CD14-positive monocyte (primary cell): ENCODE measurements at regions not wholly inside any gene's neighbourhood (a gene's known extent, or its start where the extent isn't known, plus 50 kb on each side); places are given as distances from the start of the nearest gene placed in this dataset.

Experiments
- DNase-seq, 3 donors: peaks; one replicate each; pipeline ENCODE4 v3.0.0-alpha.2; 2011 to 2022
- H2AFZ ChIP-seq: 2 replicates; pipeline ENCODE4 v1.6.0; 2012; ENCODE audit warnings: mild to moderate bottlenecking, low read depth, low read length, inconsistent platforms; ENCODE audit not compliant: insufficient read depth, poor library complexity, severe bottlenecking
- H3K27ac ChIP-seq, 2 donors: 1 replicate in 1 of 2; 2 replicates in 1 of 2; pipeline ENCODE4 v1.5.1; 2012 to 2013; ENCODE audit warnings: low read length in 2 of 2, control low read depth in 1 of 2, inconsistent platforms in 1 of 2, low read depth in 1 of 2, mild to moderate bottlenecking in 1 of 2
- H3K27me3 ChIP-seq, 2 donors: one replicate each; pipeline versions ENCODE4 v1.6.0 to v1.6.1; 2011 to 2013; ENCODE audit warnings: low read length in 2 of 2; ENCODE audit not compliant: control insufficient read depth in 2 of 2, insufficient read depth in 2 of 2
- H3K36me3 ChIP-seq, 2 donors: replicated peaks in 1 of 2; 1 replicate in 1 of 2; 2 replicates in 1 of 2; pipeline versions ENCODE4 v1.5.1 to v1.6.1; 2012 to 2013; ENCODE audit warnings: low read length in 2 of 2, control low read depth in 1 of 2, inconsistent platforms in 1 of 2, mild to moderate bottlenecking in 1 of 2; ENCODE audit not compliant: insufficient read depth in 2 of 2, control insufficient read depth in 1 of 2
- H3K4me1 ChIP-seq, 2 donors: 1 replicate in 1 of 2; 2 replicates in 1 of 2; pipeline versions ENCODE4 v1.5.1 to v1.6.1; 2012 to 2013; ENCODE audit warnings: low read length in 2 of 2, control low read depth in 1 of 2, inconsistent platforms in 1 of 2, mild to moderate bottlenecking in 1 of 2, moderate library complexity in 1 of 2; ENCODE audit not compliant: insufficient read depth in 2 of 2, control insufficient read depth in 1 of 2
- H3K4me2 ChIP-seq: replicated peaks from 2 replicates; pipeline ENCODE3; 2012; ENCODE audit warnings: low read length, moderate library complexity, mild to moderate bottlenecking; ENCODE audit not compliant: poor library complexity, severe bottlenecking; ENCODE audit errors: extremely low read depth
- H3K4me3 ChIP-seq, 3 experiments: fragments of 200-600 bp in 1 of 3; sonication (generic) in 1 of 3; replicated peaks in 1 of 3; 1 replicate in 2 of 3; 2 replicates in 1 of 3; pipeline ENCODE4 v1.5.1; 2011 to 2013; ENCODE audit warnings: low read length in 3 of 3, mild to moderate bottlenecking in 3 of 3, control low read depth in 2 of 3, low read depth in 2 of 3, inconsistent platforms in 1 of 3, moderate library complexity in 1 of 3
- H3K79me2 ChIP-seq: 2 replicates; pipeline ENCODE4 v1.6.0; 2012; ENCODE audit warnings: mild to moderate bottlenecking, control low read depth, inconsistent platforms, low read length, moderate library complexity; ENCODE audit not compliant: insufficient read depth
- H3K9ac ChIP-seq: 2 replicates; pipeline ENCODE4 v1.6.0; 2017; ENCODE audit warnings: low read length, mild to moderate bottlenecking; ENCODE audit not compliant: insufficient read depth, poor library complexity, severe bottlenecking
- H3K9me3 ChIP-seq, 2 donors: replicated peaks in 1 of 2; 1 replicate in 1 of 2; 2 replicates in 1 of 2; pipeline versions ENCODE4 v1.5.1 to v1.6.1; 2012 to 2013; ENCODE audit warnings: low read length in 2 of 2, control low read depth in 1 of 2; ENCODE audit not compliant: control insufficient read depth in 1 of 2, insufficient read depth in 1 of 2
- H4K20me1 ChIP-seq: 2 replicates; pipeline ENCODE4 v1.6.0; 2012; ENCODE audit warnings: mild to moderate bottlenecking, low read length, control low read depth, moderate library complexity; ENCODE audit not compliant: insufficient read depth
- H3K27ac Mint-ChIP-seq, 7 donors: one replicate each; pipeline ENCODE4 v1.8.0; 2020; ENCODE audit warnings: mild to moderate bottlenecking in 7 of 7, mixed read lengths in 7 of 7, moderate library complexity in 6 of 7, inconsistent platforms in 2 of 7
- H3K27me3 Mint-ChIP-seq, 3 donors: one replicate each; pipeline ENCODE4 v1.8.0; 2021 to 2022; ENCODE audit warnings: low read depth in 3 of 3, mild to moderate bottlenecking in 3 of 3, mixed read lengths in 3 of 3, moderate library complexity in 3 of 3, inconsistent platforms in 1 of 3
- H3K36me3 Mint-ChIP-seq, 2 donors: one replicate each; pipeline ENCODE4 v1.8.0; 2020; ENCODE audit warnings: mixed read lengths in 2 of 2, inconsistent platforms in 1 of 2, mild to moderate bottlenecking in 1 of 2
- H3K4me1 Mint-ChIP-seq: one replicate; pipeline ENCODE4 v1.8.0; 2020; ENCODE audit warnings: mild to moderate bottlenecking, mixed read lengths
- H3K4me3 Mint-ChIP-seq, 2 donors: one replicate each; pipeline ENCODE4 v1.8.0; 2020; ENCODE audit warnings: mild to moderate bottlenecking in 2 of 2, mixed read lengths in 2 of 2, moderate library complexity in 1 of 2
- H3K9me3 Mint-ChIP-seq, 7 donors: one replicate each; pipeline ENCODE4 v1.8.0; 2020 to 2022; ENCODE audit warnings: mixed read lengths in 7 of 7, mild to moderate bottlenecking in 6 of 7, moderate library complexity in 6 of 7, inconsistent platforms in 2 of 7
- CTCF ChIP-seq: fragments of 200-600 bp; IDR thresholded peaks from one replicate; pipeline ENCODE4 v1.8.0; 2022; ENCODE audit warnings: antibody characterized with exemption, mild to moderate bottlenecking
- WGBS: methylation state at CpG from one replicate; pipeline ENCODE4 v1.1.5; 2013; ENCODE audit warnings: missing lambda C conversion rate; ENCODE audit not compliant: insufficient coverage; 5-methylcytosine and 5-hydroxymethylcytosine counted together
- intact Hi-C, 2 donors: fragments of 100-400 bp; cut with micrococcal nuclease; formaldehyde crosslinking; loops; one replicate each; pipeline versions ENCODE4 v1.15.0 to v1.15.1; 2023

GRCh38 chr9:22316645-22317044 lies 130.0 kb upstream of the DMRTA1 start:
- Histone ChIP-seq H3K4me2 (no peak overlapping the region), H4K20me1 (no peaks in the 10 kb centered on the region), H3K9ac (no peak overlapping the region), H3K36me3 (no peaks in the 10 kb centered on the region), H2AFZ (no peak overlapping the region), H3K4me3 (no peak overlapping the region), H3K27me3 (no peaks in the 10 kb centered on the region), H3K9me3 (peaks cover 6 to 9% of the 10 kb centered on the region in 2 donors), H3K27ac (no peak overlapping the region), H3K4me1 (no peaks in the 10 kb centered on the region), H3K79me2 (no peaks in the 10 kb centered on the region)
- H3K9me3 Mint-ChIP-seq: peaks cover 6 to 13% (median 11%) of the 10 kb centered on the region in 7 donors
- H3K27ac Mint-ChIP-seq: no peak overlapping the region
- WGBS: 89% methylated on average over 1 of the region's 1 CpG
- peaks cover 0 to 2% (median 0%) of the 10 kb centered on the region in 3 donors for H3K27me3 Mint-ChIP-seq
- H3K4me1 Mint-ChIP-seq: no peaks in the 10 kb centered on the region
- no peak overlapping the region for H3K4me3 Mint-ChIP-seq
- no peaks in the 10 kb centered on the region for H3K36me3 Mint-ChIP-seq
- DNase-seq: no peak
- TF ChIP-seq CTCF: no peak
- intact Hi-C loops: no loop called here

- H3K36me3 ChIP-seq: no peaks in the 10 kb centered on the region
- no peak for DNase-seq
- no peaks in the 10 kb centered on the region for H3K79me2 ChIP-seq
- no peak overlapping the region for H3K27ac ChIP-seq
- H3K4me2 ChIP-seq: no peak overlapping the region
- no peaks in the 10 kb centered on the region for H3K27me3 Mint-ChIP-seq
- no peaks in the 10 kb centered on the region for H3K4me1 ChIP-seq
- H3K9me3 Mint-ChIP-seq: peaks cover 0 to 4% (median 0%) of the 10 kb centered on the region in 7 donors
- H3K27ac Mint-ChIP-seq: no peak overlapping the region
- no peaks in the 10 kb centered on the region for H4K20me1 ChIP-seq
- H3K4me1 Mint-ChIP-seq: no peaks in the 10 kb centered on the region
- H3K27me3 ChIP-seq: no peaks in the 10 kb centered on the region
- no peak overlapping the region for H3K4me3 ChIP-seq
- H3K4me3 Mint-ChIP-seq: no peak overlapping the region
- TF ChIP-seq CTCF: no peak
- H3K9me3 ChIP-seq: no peaks in the 10 kb centered on the region
- intact Hi-C loops: no loop called here
- H3K36me3 Mint-ChIP-seq: no peaks in the 10 kb centered on the region
- no peak overlapping the region for H3K9ac ChIP-seq
- no peak overlapping the region for H2AFZ ChIP-seq
Measured at GRCh38 chr9:22331533-22331932, 115.1 kb upstream of the DMRTA1 start.
